K562 (cell line): ENCODE measurements at regions not wholly inside any gene's neighbourhood (a gene's known extent, or its start where the extent isn't known, plus 50 kb on each side); places are given as distances from the start of the nearest gene placed in this dataset.

ENCODE experiments used
- ARID1B ChIP-seq: fragments of 450-650 bp; IDR thresholded peaks from 2 replicates; pipeline ENCODE4 v1.6.1; 2016; ENCODE audit warnings: antibody characterized with exemption, mild to moderate bottlenecking, inconsistent platforms
- CAMTA2 ChIP-seq: fragments of 250-450 bp; sonication (Bioruptor Pico); conservative IDR thresholded peaks from 2 replicates; pipeline ENCODE4 v1.5.1; 2022
- CBFA2T2 ChIP-seq: fragments of 450-650 bp; conservative IDR thresholded peaks from 2 replicates; pipeline ENCODE4 v1.6.1; 2017; ENCODE audit warnings: mild to moderate bottlenecking
- CBFA2T3 ChIP-seq: fragments of 450-650 bp; IDR thresholded peaks from 2 replicates; pipeline ENCODE4 v1.6.1; 2017
- CBX8 ChIP-seq: fragments of 200-600 bp; sonication (generic); IDR thresholded peaks from 2 replicates; pipeline ENCODE4 v1.6.1; 2012; ENCODE audit warnings: borderline replicate concordance, mixed run types, low read depth, mild to moderate bottlenecking, moderate library complexity, mixed read lengths, low read length, control low read depth, inconsistent platforms; ENCODE audit not compliant: poor library complexity, severe bottlenecking; ENCODE audit errors: extremely low read depth
- HMBOX1 ChIP-seq: sonication (generic); IDR thresholded peaks from 2 replicates; pipeline ENCODE4 v1.6.1; 2016
- MXI1 ChIP-seq: IDR thresholded peaks from 2 replicates; pipeline ENCODE4 v1.6.1; 2011; ENCODE audit warnings: low read depth, mild to moderate bottlenecking, improper control_type of control experiment, low read length
- PHF8 ChIP-seq: fragments of 200-600 bp; sonication (generic); IDR thresholded peaks from 2 replicates; pipeline ENCODE4 v1.6.1; 2012; ENCODE audit warnings: mixed run types, mild to moderate bottlenecking, inconsistent platforms, low read length, moderate library complexity, borderline replicate concordance
- RBM15 ChIP-seq: fragments of 200-400 bp; formaldehyde crosslinking; IDR thresholded peaks from 2 replicates; pipeline ENCODE4 v1.6.1; 2018; ENCODE audit warnings: mild to moderate bottlenecking, low read length, moderate library complexity; ENCODE audit not compliant: insufficient read depth
- RBM25 ChIP-seq: fragments of 200-400 bp; formaldehyde crosslinking; IDR thresholded peaks from 2 replicates; pipeline ENCODE4 v1.6.1; 2018; ENCODE audit warnings: low read length, low read depth, moderate library complexity; ENCODE audit not compliant: severe bottlenecking
- STAT5B ChIP-seq: fragments of 250-450 bp; sonication (Bioruptor Pico); IDR thresholded peaks from 2 replicates; pipeline ENCODE4 v1.8.0; 2021; ENCODE audit warnings: mild to moderate bottlenecking, inconsistent platforms
- ZNF668 ChIP-seq: fragments of 250-450 bp; sonication (Bioruptor Pico); IDR thresholded peaks from 2 replicates; pipeline ENCODE4 v1.8.0; 2022; ENCODE audit warnings: mild to moderate bottlenecking, inconsistent platforms
- TF ChIP-seq, protein P1 (sequence below): sonication (generic); formaldehyde crosslinking; IDR thresholded peaks from 2 replicates; pipeline ENCODE4 v1.8.1; 2022; ENCODE audit warnings: missing genetic modification reagents

DNA sequence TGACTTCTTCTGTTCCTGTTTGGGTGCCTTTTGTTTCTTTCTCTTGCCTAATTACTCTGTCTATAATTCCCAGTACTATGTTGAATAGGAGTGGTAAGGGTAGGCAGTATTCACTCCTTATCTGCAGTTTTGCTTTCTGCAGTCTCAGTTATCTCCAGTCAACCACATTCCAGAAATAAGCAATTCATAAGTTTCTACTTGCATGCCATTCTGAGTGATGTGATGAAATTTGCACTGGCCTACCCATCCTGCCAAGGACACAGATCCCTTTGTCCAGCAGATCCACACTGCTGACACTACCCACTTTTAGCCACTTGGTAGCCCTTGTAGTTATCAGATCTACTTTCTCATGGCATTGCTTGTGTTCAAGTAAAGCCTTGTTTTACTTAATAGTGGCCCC, 971.6 kb upstream of the INTU start (continued):
- TF ChIP-seq, protein P1, sequence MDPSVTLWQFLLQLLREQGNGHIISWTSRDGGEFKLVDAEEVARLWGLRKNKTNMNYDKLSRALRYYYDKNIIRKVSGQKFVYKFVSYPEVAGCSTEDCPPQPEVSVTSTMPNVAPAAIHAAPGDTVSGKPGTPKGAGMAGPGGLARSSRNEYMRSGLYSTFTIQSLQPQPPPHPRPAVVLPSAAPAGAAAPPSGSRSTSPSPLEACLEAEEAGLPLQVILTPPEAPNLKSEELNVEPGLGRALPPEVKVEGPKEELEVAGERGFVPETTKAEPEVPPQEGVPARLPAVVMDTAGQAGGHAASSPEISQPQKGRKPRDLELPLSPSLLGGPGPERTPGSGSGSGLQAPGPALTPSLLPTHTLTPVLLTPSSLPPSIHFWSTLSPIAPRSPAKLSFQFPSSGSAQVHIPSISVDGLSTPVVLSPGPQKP (CRISPR knock-in tag), result no peak
- TF ChIP-seq STAT5B (CRISPR knock-in tag), result no peak
- TF ChIP-seq HMBOX1, result peak; percentile 35; the same call in 1 of the 2 replicates
- TF ChIP-seq PHF8, result no peak
- no peak for TF ChIP-seq CBX8
- TF ChIP-seq CBFA2T3, result peak; percentile 46
- no peak for TF ChIP-seq CBFA2T2
- TF ChIP-seq ZNF668, result no peak
- peak; percentile 47; the same call in 1 of the 2 replicates for TF ChIP-seq ARID1B
- TF ChIP-seq MXI1, result no peak
- no peak for TF ChIP-seq RBM15
- no peak for TF ChIP-seq CAMTA2 (CRISPR knock-in tag)
- no peak for TF ChIP-seq RBM25
- TF ChIP-seq, all 486 proteins: peak for 7
